ENCODE measurements at regions not wholly inside any gene's neighbourhood (a gene's known extent, or its start where the extent isn't known, plus 50 kb on each side); places are given as distances from the start of the nearest gene placed in this dataset.

DNA sequence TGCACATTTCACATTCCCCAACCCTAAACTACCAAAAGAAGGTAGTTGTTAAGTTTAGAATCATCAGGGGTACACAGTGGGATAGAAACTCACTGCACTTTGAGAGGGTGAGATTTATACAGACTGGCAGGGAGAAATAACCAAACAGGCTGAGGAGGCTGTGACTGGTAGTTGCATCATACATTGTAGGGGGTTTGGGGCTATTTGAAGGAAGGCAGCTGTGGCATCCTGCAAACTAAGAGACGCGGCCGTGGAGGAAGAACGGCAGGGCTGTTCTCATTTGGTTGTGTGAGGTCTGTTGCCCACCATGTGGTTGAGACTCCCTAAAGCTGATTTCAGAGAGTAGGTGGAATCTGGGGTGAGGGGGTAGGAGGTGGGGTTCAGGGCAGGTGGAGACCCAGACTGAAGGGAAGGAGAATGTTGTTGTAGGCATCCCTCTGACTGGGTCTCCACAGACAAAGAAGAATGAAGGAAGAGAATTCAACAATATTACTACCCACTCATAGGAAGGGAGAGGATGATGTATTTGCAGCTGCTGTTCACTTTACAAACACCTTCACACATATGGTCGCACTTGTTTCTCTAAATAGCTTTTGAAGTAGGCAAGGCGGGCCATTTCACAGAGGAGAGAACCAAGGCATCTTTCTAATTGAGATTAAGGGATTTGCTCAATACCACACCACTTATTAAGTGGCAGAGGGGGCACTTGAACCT is 170.9 kb upstream of the SIX2 start:
- DNase-seq (ENCODE audit: low read depth) (no peak), FAIRE-seq (no peak)
- no peak overlapping the region for H3K4me3 ChIP-seq (ENCODE audit: low read depth, low read length)
- H3K36me3 ChIP-seq (ENCODE audit: control insufficient read depth, insufficient read depth, low read length) = no peaks in the 10 kb centered on the region
- TF ChIP-seq, protein P1, sequence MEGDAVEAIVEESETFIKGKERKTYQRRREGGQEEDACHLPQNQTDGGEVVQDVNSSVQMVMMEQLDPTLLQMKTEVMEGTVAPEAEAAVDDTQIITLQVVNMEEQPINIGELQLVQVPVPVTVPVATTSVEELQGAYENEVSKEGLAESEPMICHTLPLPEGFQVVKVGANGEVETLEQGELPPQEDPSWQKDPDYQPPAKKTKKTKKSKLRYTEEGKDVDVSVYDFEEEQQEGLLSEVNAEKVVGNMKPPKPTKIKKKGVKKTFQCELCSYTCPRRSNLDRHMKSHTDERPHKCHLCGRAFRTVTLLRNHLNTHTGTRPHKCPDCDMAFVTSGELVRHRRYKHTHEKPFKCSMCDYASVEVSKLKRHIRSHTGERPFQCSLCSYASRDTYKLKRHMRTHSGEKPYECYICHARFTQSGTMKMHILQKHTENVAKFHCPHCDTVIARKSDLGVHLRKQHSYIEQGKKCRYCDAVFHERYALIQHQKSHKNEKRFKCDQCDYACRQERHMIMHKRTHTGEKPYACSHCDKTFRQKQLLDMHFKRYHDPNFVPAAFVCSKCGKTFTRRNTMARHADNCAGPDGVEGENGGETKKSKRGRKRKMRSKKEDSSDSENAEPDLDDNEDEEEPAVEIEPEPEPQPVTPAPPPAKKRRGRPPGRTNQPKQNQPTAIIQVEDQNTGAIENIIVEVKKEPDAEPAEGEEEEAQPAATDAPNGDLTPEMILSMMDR (IDR thresholded peaks at IDR 0.05; ENCODE audit: insufficient read depth, low read length, severe bottlenecking) = no peak
- no peaks in the 10 kb centered on the region for H3K27me3 ChIP-seq (ENCODE audit: control insufficient read depth, insufficient read depth, low read length)

DNA sequence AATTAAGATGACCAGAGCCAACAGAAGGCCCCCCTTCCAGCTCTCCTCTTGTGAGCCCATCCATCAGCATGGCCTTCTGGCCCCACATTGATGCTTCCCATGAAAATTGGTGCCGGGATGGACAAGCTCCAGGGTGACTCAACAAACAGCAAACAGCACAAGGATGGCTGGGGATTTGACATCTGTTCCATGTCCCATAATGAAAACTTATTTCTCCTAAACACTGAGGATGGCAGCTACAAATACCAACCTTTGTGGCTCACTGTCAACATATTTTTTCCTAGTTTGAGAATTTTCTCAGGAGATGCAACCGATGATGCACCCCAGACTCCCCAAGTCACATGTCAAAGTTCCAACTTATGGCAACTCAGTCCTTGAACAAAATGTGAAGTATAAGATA is 169.6 kb upstream of the SIX2 start:
- TF ChIP-seq, protein P1 (IDR thresholded peaks at IDR 0.05; ENCODE audit: insufficient read depth, low read length, severe bottlenecking) = no peak
- Histone ChIP-seq H3K36me3 (ENCODE audit: control insufficient read depth, insufficient read depth, low read length) (no peaks in the 10 kb centered on the region), H3K4me3 (ENCODE audit: low read depth, low read length) (no peak overlapping the region), H3K27me3 (ENCODE audit: control insufficient read depth, insufficient read depth, low read length) (no peaks in the 10 kb centered on the region)
- FAIRE-seq (no peak), DNase-seq (ENCODE audit: low read depth) (peak; percentile 12)

DNA sequence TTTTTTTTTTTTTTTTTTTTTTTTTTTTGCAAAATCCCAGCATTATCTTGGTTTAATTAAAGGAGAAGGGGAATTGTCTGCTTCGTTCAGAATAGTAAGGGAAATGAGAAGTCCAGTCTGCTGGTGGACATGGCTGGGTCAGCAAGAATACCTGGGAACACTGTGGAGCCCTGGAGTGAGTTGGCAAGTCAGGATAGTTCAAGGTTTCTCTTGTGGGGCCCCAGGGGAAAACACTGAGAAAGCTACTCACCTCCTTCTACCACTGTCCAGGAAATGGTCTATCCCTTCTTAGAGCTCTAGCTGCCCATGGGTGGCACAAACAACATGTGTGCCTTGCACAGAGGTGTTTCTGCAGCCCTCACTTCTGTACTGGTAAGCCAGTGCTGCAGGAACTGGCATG is 169.1 kb upstream of the SIX2 start:
- TF ChIP-seq, protein P1 (IDR thresholded peaks at IDR 0.05; ENCODE audit: insufficient read depth, low read length, severe bottlenecking) = no peak
- no peak for FAIRE-seq
- Histone ChIP-seq H3K36me3 (ENCODE audit: control insufficient read depth, insufficient read depth, low read length) (no peaks in the 10 kb centered on the region), H3K4me3 (ENCODE audit: low read depth, low read length) (no peak overlapping the region), H3K27me3 (ENCODE audit: control insufficient read depth, insufficient read depth, low read length) (no peaks in the 10 kb centered on the region)
- DNase-seq (ENCODE audit: low read depth) = peak; percentile 20

DNA sequence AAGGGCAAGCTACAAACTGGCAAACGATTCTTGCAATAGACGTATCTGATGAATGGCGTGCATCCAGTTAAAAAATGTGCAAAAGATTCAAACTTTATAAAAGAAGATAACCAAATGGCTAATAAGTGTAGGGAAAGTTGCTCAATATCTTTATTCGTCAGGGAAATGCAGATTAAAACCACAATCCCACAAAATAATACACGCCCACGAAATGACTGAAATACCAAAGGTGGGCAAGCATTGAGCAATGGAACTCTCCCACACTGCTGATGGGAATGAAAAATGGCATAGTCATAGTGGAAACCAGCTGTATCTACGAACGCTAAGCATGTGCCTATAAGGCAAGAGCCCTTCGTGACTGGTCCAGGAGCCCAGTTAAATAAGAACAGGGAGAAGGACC is 168.6 kb upstream of the SIX2 start:
- no peaks in the 10 kb centered on the region for H3K27me3 ChIP-seq (ENCODE audit: control insufficient read depth, insufficient read depth, low read length)
- H3K4me3 ChIP-seq (ENCODE audit: low read depth, low read length) = no peak overlapping the region
- TF ChIP-seq, protein P1 (IDR thresholded peaks at IDR 0.05; ENCODE audit: insufficient read depth, low read length, severe bottlenecking) = no peak
- FAIRE-seq (no peak), DNase-seq (ENCODE audit: low read depth) (peak; percentile 98)
- no peaks in the 10 kb centered on the region for H3K36me3 ChIP-seq (ENCODE audit: control insufficient read depth, insufficient read depth, low read length)

DNA sequence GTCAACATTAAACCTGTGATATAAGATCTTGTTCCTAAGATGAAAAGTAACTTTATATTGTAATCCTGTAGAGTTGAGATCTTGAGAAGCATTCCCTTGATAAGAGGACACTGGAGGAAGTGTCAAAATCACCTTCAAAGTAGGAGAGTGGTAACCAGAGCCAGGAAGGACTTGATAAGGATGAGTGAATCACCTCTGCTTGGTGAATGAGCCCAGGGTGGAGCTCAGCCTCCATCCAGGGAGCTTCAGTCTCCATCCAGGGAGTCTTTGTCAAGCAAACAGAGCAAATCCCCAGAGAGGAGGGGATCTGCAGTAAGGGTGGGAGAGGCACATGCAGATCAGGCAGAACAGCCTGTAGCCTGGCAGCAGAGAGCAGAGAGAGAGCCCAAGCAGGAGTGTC is 167.1 kb upstream of the SIX2 start:
- no peak for FAIRE-seq
- no peaks in the 10 kb centered on the region for H3K27me3 ChIP-seq (ENCODE audit: control insufficient read depth, insufficient read depth, low read length)
- TF ChIP-seq, protein P1 (IDR thresholded peaks at IDR 0.05; ENCODE audit: insufficient read depth, low read length, severe bottlenecking) = no peak
- no peak overlapping the region for H3K4me3 ChIP-seq (ENCODE audit: low read depth, low read length)
- no peaks in the 10 kb centered on the region for H3K36me3 ChIP-seq (ENCODE audit: control insufficient read depth, insufficient read depth, low read length)
- peak; percentile 79 for DNase-seq (ENCODE audit: low read depth)

DNA sequence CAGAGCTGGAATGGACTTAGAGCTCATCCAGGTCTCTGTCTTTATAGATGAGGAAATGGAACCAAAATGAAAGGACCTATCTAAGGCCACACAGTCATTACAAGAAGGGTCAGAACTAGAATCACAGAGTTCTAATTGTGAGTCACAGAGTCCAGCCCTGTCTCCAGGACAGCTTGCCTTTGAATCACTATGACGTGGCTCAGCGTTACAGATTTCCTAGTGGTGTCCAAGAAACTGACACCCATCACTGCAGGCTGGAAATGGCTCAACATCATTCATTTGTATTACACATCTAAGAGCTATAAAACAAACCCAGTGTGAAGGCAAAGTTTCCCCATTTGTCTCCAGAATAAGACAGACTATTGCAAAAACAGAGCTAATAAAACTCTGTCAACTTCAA is 164.3 kb upstream of the SIX2 start:
- DNase-seq (ENCODE audit: low read depth) = peak; percentile 99
- Histone ChIP-seq H3K36me3 (ENCODE audit: control insufficient read depth, insufficient read depth, low read length) (no peaks in the 10 kb centered on the region), H3K4me3 (ENCODE audit: low read depth, low read length) (no peak overlapping the region), H3K27me3 (ENCODE audit: control insufficient read depth, insufficient read depth, low read length) (no peaks in the 10 kb centered on the region)
- TF ChIP-seq, protein P1 (IDR thresholded peaks at IDR 0.05; ENCODE audit: insufficient read depth, low read length, severe bottlenecking) = peak; percentile 17
- peak; percentile 91 for FAIRE-seq
